HepG2 (cell line): ENCODE measurements at regions not wholly inside any gene's neighbourhood (a gene's known extent, or its start where the extent isn't known, plus 50 kb on each side); places are given as distances from the start of the nearest gene placed in this dataset.

ENCODE experiments used
- CBX1 ChIP-seq: IDR thresholded peaks from one replicate; pipeline ENCODE4 v1.6.1; 2016; ENCODE audit warnings: antibody characterized with exemption, low read depth
- EED ChIP-seq: sonication (generic); formaldehyde crosslinking; IDR thresholded peaks from 2 replicates; pipeline ENCODE4 v1.5.0; 2020; ENCODE audit warnings: mild to moderate bottlenecking, missing genetic modification reagents
- LBX2 ChIP-seq: sonication (generic); formaldehyde crosslinking; IDR thresholded peaks from 2 replicates; pipeline ENCODE4 v1.5.0; 2020; ENCODE audit warnings: missing genetic modification reagents, mild to moderate bottlenecking, borderline replicate concordance
- POLR2AphosphoS5 ChIP-seq: IDR thresholded peaks from 2 replicates; pipeline ENCODE4 v1.6.1; 2012; ENCODE audit warnings: low read depth, low read length
- SNAPC2 ChIP-seq: sonication (generic); formaldehyde crosslinking; IDR thresholded peaks from 2 replicates; pipeline ENCODE4 v1.8.1; 2022; ENCODE audit warnings: mild to moderate bottlenecking, missing genetic modification reagents
- SP2 ChIP-seq: sonication (generic); formaldehyde crosslinking; IDR thresholded peaks from 2 replicates; pipeline ENCODE4 v1.5.1; 2020; ENCODE audit warnings: mild to moderate bottlenecking, missing genetic modification reagents
- ZFP1 ChIP-seq: IDR thresholded peaks from 2 replicates; pipeline ENCODE4 v1.6.1; 2016
- ZFYVE20 ChIP-seq: sonication (generic); formaldehyde crosslinking; IDR thresholded peaks from 2 replicates; pipeline ENCODE4 v1.8.0; 2023; ENCODE audit warnings: low read depth, mild to moderate bottlenecking, moderate library complexity, missing genetic modification reagents, borderline replicate concordance
- ZNF207 ChIP-seq: fragments of 450-650 bp; IDR thresholded peaks from 2 replicates; pipeline ENCODE4 v1.6.1; 2016; ENCODE audit warnings: antibody characterized with exemption, borderline replicate concordance

DNA sequence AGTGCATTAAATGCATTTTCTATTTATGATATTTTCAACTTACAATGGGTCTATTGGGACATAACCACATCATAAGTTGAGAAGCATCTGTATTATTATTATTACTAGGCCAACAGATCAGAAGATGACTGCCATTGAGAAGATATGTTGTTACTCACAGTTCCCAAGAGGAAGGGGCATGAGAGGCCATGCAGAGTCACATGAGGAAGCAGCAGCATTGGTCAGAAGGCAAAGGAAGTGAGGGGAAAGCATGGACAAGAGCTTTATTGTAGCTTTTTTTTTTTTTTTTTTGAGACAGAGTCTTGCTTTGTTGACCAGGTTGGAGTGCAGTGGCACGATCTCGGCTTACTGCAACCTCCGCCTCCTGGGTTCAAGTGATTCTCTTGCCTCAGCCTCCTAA lies 66.2 kb upstream of the LCLAT1 start:
- TF ChIP-seq SNAPC2 (no peak), ZFYVE20 (no peak), ZFP1 (CRISPR knock-in tag) (no peak), POLR2AphosphoS5 (no peak), ZNF207 (no peak), EED (CRISPR knock-in tag) (no peak), CBX1 (no peak), SP2 (CRISPR knock-in tag) (no peak), LBX2 (CRISPR knock-in tag) (no peak)
